Activated CD4-positive, alpha-beta T cell treated with anti-CD3 and anti-CD28 coated beads, Interleukin-2, amount 50 U/mL, for 24 hours (primary cell): ENCODE measurements at regions not wholly inside any gene's neighbourhood (a gene's known extent, or its start where the extent isn't known, plus 50 kb on each side); places are given as distances from the start of the nearest gene placed in this dataset.
"Not testable (repeated sequence)": the region's sequence is repeated elsewhere in the genome, so short reads cannot be mapped to it uniquely, and the experiment has no call there.

Experiments used
- DNase-seq, 2 donors: peaks; one replicate each; pipeline ENCODE4 v3.0.0-alpha.2; 2020; ENCODE audit warnings: low read depth in 1 of 2, low spot score in 1 of 2

- DNase-seq, result no peak
These were observed 81.4 kb upstream of the IGFBP7 start for GRCh38 chr4:57191523-57192034.

GRCh38 chr4:57190601-57191481 lies 80.7 kb upstream of the IGFBP7 start:
- no peak for DNase-seq

GRCh38 chr4:57187246-57187645 lies 77.1 kb upstream of the IGFBP7 start:
- no peak for DNase-seq

- no peak for DNase-seq
These were observed 74.3 kb upstream of the IGFBP7 start for GRCh38 chr4:57184378-57185029.

- DNase-seq, result no peak
These were observed 72.1 kb upstream of the IGFBP7 start for GRCh38 chr4:57182132-57182874.

- not testable (repeated sequence) for DNase-seq
These were observed 63.0 kb upstream of the IGFBP7 start for GRCh38 chr4:57173136-57173535.

GRCh38 chr4:57172065-57172464 lies 61.9 kb upstream of the IGFBP7 start:
- DNase-seq, result no peak

- DNase-seq, result no peak
These were observed 58.8 kb upstream of the IGFBP7 start for GRCh38 chr4:57168982-57169381.

- DNase-seq, result peak; percentile 47 to 60
These were observed 53.6 kb upstream of the IGFBP7 start for GRCh38 chr4:57163530-57164459.

GRCh38 chr4:57162499-57163019 lies 52.4 kb upstream of the IGFBP7 start:
- DNase-seq, result no peak
